Left colon (tissue), 2 donors: ENCODE measurements at regions not wholly inside any gene's neighbourhood (a gene's known extent, or its start where the extent isn't known, plus 50 kb on each side); places are given as distances from the start of the nearest gene placed in this dataset.

Experiments
- ATAC-seq: fragments of 200-7000 bp; cut with Tn5 transposase; one replicate; pipeline ENCODE4 v1.9.1; 2020; ENCODE audit warnings: mild to moderate bottlenecking, moderate library complexity
- DNase-seq, 2 donors: peaks; one replicate each; pipeline ENCODE4 v3.0.0-alpha.2; 2020
- intact Hi-C, 2 donors: fragments of 100-400 bp; cut with DNase I in 1 of 2; cut with micrococcal nuclease in 1 of 2; formaldehyde crosslinking; loops; one replicate each; pipeline versions ENCODE4 v1.11.2 to v1.14.0; 2022; cut with DNase I, micrococcal nuclease
- donor health status: DM: no; HTN: no; CAD: no.
- donor health status: DM: yes; HTN: yes; CAD: no.

DNA sequence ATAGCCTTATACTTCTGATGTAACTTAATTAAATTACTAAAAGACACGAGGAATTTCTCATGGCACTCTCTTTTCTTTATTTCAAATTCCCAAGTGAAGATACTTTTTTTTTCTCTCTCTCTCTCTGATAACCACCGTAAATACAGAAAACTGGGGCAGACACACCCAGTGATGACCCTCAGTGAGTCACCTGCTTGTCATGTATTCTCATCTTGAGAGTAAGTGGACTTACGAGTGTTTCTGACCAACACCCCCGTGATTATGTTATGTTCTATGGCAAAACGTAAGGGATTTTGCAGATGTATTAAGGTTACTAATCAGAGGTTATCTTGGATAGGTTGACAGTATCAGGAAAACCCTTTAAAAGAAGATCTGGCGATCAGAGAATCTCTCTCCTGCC, 348.8 kb upstream of the ZNF717 start:
- intact Hi-C loops = no loop called here
- no peak for DNase-seq
- no peak for ATAC-seq

DNA sequence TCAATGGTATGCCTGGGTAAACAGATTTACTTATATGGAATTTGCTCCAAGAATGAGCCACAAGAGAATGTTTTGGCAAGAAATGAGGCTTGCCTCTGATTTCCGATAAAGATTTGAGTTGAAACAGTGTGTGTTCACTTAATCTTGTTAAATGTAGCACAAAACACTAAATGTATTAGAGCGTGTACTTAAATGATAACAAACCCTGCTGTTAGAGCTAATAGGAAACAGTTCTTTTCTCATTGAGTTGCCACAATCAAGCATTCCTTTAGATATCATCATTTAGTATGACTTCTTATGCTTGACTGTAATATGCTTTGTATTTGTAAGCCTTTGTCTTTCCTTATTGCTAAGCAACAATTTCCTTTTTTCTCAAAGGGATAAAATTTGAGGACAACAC, 353.6 kb upstream of the ZNF717 start:
- intact Hi-C loops = no loop called here
- no peak for ATAC-seq
- DNase-seq = no peak

DNA sequence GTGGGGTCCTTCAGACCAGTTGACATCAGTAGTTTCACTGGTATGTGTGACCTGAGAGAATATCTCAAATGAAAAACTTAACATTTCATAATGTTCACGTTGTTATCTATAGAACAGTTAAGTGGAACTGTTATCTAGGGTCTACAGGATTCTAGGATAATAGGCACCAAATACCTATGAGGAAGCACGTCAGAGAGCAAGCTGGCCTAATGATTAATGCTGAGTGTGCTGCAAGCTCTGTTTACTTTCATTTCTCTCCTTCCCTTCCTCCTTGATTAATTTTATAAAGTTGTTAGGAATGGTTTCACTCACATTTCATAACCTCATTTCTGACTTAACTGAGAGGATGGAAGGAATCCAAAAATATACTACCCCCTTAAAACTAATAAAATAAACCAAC, 362.5 kb upstream of the ZNF717 start:
- ATAC-seq = no peak
- intact Hi-C loops = no loop called here
- DNase-seq = no peak

DNA sequence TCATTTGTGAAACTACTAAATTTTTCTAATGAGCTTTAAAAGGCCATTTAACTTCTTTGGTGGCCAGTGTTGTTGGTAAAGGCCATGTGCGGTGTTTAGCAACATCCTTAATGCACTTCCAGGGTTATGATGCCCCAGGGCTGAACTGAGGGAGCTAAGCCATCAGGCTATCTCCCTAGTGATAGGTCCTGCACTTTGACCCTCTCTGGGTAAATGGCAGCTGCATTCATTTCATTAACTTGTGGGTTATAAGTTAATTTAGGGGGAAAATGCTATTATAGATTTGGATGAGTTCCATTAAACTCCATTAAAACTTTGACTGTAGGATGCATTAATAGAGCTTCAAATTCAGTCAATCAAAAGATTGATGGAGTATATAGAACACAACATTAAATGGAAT, 366.7 kb upstream of the ZNF717 start:
- DNase-seq (no peak), ATAC-seq (no peak)
- intact Hi-C loops = no loop called here

DNA sequence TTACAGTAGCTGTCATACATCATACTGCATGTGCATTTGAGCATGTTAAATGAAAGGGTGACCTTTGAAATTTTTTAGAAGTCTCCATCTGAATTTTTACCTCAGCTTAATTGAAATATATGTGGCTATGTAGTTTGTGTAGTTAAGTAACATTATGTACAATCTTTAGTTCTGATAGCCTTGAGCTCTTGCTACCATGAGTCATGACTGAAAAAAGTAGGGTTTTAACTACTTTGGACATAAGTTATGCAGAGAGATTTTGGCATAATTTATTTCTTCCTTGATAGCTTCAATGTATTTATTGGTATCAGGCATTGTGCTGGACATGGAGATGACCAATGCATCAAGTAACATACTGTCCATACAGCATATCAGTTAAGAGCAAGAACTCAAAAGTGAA, 376.5 kb upstream of the ZNF717 start:
- intact Hi-C loops = no loop called here
- DNase-seq (no peak), ATAC-seq (no peak)

DNA sequence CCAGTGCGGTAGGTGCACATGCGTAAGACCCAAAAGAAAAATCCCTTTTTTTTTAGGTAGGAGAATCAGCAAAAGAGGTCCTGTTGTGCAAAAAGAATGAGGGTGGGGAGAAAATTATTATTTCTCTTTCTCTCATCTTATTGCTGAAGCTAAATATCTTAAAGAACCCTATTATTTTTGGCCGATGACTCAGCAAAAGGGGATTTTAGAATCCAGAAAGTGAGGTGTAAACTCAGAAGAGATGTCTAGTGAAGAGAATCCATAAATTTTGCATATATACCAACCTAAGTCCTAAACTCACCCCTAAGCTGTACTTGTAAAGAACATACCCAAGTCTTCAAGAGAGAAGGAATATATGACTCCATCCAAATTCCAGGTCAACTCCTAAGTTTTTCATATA, 386.3 kb upstream of the ZNF717 start:
- ATAC-seq (no peak), DNase-seq (no peak)
- intact Hi-C loops = no loop called here

DNA sequence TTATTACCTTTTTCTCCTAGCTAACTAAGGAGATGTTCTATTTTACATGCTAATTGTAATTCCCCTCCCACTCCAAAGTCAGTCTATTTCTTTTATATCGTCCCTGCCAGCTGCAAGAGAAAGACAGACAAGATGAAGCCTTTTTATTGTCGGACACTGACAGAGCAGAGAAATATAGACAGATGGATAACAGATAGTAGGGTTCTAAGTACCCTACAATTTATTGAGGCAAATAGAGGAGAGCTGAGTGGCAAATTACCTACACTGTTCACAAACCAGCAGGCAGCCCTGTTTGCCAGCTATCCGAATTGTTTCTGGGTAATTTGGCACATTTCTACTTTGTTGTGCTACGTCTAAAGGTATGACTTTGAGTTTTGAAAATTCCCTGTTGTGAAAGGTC, 392.3 kb upstream of the ZNF717 start:
- intact Hi-C loops = no loop called here
- DNase-seq (no peak), ATAC-seq (no peak)

DNA sequence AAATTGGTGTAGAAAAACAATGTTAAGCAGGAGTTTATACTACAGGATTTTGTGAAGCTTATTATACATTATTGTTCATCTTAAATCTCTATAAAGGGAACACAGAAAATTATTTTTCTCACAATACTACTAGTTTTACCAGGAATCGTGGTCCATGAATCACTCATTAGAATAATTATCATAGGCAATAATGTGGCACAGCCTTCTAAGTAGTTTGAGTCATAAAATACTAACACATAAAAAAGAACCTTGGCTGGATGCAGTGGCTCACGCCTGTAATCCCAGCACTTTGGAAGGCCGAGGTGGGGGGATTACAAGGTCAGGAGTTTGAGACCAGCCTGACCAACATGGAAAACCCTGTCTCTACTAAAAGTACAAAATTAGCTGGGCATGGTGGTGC, 393.1 kb upstream of the ZNF717 start:
- ATAC-seq (no peak), DNase-seq (no peak)
- intact Hi-C loops = no loop called here

DNA sequence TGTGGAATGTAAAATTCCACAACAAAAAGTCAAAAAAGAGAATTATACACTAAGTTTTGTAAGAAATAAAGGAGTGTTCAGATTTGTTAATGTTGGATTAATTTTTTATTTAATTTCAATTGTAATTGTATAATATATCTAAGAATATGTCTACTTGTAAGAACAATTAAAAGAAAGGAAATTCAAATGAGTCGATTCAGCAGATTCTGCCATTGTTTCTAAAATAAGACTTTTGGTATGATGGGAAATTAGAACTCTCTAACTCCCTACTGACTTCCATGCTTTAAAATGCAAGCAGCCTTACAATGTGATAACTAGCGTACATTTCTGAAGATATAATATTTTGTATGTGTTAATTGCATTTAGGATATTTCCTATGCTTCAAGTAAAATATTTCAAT, 395.9 kb upstream of the ZNF717 start:
- intact Hi-C loops = no loop called here
- no peak for DNase-seq
- no peak for ATAC-seq

DNA sequence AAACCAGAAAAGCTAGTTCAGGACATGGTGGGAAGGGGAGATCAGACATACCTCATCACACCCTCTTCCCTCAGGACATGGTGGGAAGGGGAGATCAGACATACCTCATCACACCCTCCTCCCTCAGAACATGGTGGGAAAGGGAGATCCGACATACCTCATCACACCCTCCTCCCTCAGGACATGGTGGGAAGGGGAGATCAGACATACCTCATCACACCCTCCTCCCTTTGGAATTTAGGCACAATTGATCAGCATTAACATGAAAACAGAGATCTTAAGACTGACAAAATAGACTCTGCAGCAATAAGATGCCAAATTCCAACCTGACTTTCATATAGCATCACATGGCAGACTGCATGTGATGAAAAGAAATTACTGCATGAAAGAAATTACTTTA, 412.7 kb upstream of the ZNF717 start:
- intact Hi-C loops = no loop called here
- no peak for ATAC-seq
- DNase-seq = no peak

DNA sequence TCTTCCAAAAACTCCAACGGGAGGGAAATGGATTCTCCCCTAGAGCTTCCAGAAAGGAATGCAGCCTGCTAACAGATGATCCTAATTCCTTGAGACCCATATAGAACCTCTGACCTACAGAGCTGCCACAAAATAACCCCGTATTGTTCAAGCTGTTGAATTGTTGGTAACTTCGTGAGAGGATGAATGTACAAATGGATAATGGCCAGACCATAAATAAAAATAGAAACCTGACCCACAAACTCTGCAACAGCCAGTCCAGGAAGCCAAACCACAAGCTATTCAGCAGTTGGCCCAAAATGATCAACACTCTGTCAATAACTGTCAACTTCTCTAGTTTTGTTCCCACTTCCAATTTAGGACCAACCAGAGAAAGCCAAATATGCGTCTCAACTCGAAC, 414.0 kb upstream of the ZNF717 start:
- DNase-seq = no peak
- ATAC-seq = no peak
- intact Hi-C loops = no loop called here

DNA sequence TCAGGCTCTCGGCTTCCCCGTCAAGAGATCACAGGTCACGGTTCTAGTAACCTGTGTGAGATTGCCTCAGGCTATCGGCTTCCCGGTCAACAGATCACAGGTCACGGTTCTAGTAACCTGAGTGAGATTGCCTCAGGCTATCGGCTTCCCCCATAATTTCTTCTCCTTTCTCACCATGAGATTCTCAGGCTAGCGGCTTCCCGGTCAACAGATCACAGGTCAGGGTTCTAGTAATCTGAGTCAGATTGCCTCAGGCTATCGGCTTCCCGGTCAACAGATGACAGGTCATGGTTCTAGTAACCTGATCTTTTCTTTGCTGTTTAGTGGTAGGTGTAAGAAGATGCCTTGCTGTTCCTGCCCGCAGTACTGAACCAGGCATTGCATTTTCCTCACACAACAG, 418.2 kb upstream of the ZNF717 start:
- no peak for DNase-seq
- intact Hi-C loops = no loop called here
- no peak for ATAC-seq

DNA sequence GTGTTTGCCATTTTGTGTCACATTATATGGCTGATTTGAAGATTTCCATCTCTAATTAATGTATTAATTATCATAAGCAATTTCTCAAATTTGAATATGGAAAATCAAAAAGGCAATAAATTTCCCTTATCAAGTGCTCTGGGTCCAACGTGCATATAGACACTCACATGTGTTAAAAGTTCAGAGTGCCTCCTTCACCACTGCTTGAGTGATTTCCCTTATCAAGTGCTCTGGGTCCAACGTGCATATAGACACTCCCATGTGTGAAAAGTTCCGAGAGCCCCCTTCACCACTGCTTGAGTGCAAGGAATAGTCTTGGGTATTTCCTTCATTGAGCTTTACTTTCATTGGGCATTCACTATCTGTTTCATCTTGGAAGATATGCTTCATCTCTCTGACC, 421.0 kb upstream of the ZNF717 start:
- DNase-seq (no peak), ATAC-seq (no peak)
- intact Hi-C loops = no loop called here

DNA sequence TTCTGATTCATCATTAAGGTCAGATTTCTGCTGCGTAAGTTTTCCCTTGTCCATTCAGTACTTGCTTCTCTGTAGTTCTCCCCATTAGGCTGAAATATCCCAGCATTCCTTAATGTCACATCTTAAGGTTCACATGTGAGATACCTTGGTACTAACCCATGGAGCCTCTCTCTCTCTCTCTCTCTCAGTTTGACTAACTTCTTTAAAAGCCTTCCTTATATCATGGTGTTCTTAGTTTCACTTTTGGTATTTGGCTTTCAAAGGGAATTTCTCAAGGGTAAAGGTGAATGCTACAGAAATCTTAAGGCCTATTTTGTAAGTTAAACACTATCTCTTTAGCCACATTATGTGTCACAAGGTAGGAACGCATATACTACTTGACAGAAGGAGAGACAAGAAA, 427.3 kb upstream of the ZNF717 start:
- intact Hi-C loops = no loop called here
- ATAC-seq (no peak), DNase-seq (no peak)

DNA sequence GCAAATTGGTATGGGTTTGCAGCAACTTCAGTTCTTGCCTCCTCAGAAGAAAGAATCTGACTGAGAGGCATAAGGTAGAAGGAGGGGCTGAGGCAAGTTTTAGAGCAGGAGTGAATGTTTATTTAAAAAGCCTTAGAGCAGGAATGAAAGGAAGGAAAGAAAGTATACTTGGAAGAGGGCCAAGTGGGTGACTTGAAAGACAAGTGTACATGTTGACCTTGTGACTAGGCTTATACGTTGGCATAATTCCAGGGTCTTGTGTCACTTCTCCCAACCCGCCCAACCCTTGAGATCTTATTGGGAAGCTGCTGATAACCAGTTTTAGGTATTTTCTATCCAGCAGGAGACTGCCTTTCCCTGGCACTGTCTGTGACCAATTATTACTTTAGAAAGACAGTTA, 436.9 kb upstream of the ZNF717 start:
- intact Hi-C loops = no loop called here
- ATAC-seq (no peak), DNase-seq (no peak)

DNA sequence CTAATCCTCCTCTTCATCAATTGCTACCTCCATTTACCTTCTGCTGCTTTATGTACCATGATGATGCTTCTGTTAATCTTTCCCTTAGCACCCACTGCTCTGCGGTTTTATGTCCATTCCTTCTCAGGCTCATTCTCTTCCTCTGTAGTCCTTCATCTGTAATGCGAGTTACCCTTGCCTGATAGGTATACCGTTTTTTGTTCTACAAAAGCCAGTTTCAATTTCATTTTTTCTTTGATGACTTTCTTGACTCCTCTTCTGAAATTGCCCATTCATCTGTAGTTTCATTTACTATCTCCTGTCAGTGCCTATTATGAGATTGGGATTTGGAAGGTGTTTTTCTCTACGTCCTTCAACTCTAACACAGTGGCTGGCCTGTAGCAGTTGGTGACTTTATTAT, 445.9 kb upstream of the ZNF717 start:
- intact Hi-C loops = no loop called here
- DNase-seq = no peak
- no peak for ATAC-seq

DNA sequence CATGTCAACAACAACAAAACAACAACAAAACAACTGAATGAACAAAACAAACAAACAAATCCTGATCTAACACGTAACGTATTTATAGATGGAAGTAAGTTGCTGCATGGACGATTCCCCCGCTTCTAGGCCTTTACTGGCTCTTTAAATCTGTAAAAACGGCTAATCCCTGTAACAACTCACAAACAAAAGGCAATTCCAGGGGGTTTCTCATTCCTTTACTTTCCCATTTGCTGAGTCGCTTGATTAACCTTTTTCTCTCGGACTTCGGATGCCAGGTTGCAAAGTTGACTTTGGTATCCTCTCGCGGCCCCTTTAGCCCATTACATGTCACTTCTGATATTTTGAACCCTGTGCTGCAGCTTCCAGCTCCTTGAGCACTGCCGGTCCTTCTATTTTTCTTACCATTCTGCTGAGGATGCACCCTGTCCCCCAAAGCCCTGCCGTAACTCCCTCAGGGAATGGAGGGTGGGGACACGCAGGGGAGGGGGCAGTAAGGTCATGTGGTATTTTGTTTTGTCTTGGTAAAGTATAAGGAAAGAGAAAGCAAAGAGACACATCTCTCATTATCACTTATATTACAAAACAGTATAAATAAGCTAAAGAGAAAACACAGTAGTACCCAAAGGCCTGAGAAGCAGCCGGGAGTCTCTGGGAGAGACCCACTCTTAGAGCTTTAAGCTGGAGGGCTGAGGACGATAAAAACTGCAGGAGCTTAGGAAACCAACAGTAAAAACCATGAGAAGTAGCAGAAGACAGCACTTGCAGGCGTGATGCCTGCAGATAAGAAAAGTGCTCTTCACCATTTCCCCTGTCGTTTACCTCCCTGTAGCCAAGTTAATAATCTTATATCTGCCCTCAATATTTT, 457.8 kb upstream of the ZNF717 start:
- ATAC-seq (no peak), DNase-seq (no peak)
- intact Hi-C loops = no loop called here

DNA sequence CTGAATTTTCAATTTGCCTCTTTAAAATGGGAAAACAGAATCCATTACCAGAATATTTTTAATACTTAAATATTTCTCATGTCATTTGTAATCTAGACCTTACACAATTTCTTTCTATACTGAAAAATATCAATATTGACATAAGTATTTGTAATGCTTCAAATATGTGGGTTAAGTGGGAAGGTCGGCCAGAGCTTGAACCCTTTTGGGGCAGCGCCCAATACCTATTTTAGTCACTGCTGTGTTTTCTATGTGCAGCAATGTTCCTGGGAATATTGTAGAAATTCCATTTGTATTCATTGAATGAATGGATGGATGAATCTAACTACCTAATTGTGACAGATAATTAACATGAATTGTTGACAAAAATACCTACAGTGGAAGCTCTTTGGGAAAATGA, 459.7 kb upstream of the ZNF717 start:
- intact Hi-C loops = no loop called here
- DNase-seq (no peak), ATAC-seq (no peak)

DNA sequence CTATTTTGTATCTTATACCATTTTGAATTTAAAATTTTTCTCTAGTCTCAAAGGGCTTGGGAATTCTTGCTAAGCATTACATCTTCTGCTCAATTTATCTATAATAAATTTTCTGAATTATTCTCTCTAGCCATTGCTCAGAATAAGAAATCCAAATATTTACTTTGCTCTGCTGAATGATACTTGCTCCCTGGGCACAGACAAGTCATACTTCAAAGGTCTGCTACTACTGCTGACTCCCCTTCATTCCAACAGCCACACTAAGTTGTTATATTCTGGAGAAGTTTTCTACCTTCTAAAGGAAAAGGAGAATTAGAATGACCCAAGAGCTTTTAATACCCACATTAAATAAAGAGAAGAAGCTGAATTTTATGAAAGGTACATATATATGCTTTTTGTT, 460.3 kb upstream of the ZNF717 start:
- intact Hi-C loops = no loop called here
- no peak for DNase-seq
- no peak for ATAC-seq

DNA sequence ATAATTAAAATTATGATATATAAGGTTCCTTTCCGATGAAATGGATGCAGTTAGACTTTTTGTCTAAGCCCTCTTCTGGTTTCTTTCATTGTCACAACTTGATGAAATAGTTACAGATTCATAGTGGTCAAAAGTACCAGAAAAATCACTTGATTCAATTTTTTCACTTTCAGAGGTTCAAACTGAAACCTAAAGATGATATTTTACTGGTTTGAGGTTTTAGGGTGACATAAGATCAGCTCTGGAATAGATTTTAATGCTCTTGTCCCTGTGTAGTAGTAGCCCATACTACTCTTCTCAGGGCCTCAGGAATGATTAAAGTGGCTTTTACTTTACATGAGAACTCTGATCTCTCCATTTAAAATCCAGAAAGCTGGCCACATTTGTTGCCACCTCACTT, 479.1 kb upstream of the ZNF717 start:
- ATAC-seq (no peak), DNase-seq (no peak)
- intact Hi-C loops = no loop called here

DNA sequence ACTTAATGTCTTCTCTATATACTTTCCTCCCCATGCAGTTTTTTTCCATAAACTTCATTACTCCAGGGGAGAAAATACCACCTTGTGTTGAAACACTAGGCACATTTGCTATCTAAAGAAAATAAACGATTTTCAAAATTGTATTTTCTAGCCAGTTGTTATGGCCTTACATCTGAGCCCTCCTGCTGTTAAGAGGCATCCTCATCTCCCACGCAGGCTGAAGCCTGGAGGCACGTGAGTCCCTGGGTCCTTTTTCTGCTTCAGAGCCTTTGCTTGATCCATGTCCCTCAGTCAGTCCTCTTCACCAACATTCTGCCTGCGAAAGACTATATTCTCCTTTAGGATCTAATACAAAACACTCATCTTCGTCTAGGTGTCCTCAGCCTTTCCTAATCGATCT, 479.6 kb upstream of the ZNF717 start:
- DNase-seq = no peak
- no peak for ATAC-seq
- intact Hi-C loops = no loop called here
